ENCODE measurements at regions not wholly inside any gene's neighbourhood (a gene's known extent, or its start where the extent isn't known, plus 50 kb on each side); places are given as distances from the start of the nearest gene placed in this dataset.
"Not testable (repeated sequence)": the region's sequence is repeated elsewhere in the genome, so short reads cannot be mapped to it uniquely, and the experiment has no call there.

- H3K27ac ChIP-seq; DNase-seq (ENCODE audit: low spot score); POLR2A ChIA-PET (ENCODE audit: low non-redundant PET); CTCF ChIA-PET: not testable (repeated sequence)
Observed at GRCh38 chr1:220475608-220476007, 52.3 kb upstream of the MARK1 start.

GRCh38 chr1:220475141-220475540 lies 52.8 kb upstream of the MARK1 start:
- H3K27ac ChIP-seq; DNase-seq (ENCODE audit: low spot score); CTCF ChIA-PET; POLR2A ChIA-PET (ENCODE audit: low non-redundant PET): not testable (repeated sequence)

- no peak for DNase-seq (ENCODE audit: low spot score)
- H3K27ac ChIP-seq = no peak overlapping the region
- POLR2A ChIA-PET (ENCODE audit: low non-redundant PET) = no interaction called here
- no peak for TF ChIP-seq CTCF (conservative IDR thresholded peaks at IDR 0.05; ENCODE audit: low read depth)
- CTCF ChIA-PET = interaction anchor here (0.7 kb wide), 1 partner anchor 40 kb away, joined by 3 read pairs; no protein-coding TSS in a partner anchor
Observed at GRCh38 chr1:220473440-220473839, 54.5 kb upstream of the MARK1 start.

- ChIA-PET POLR2A (ENCODE audit: low non-redundant PET) (no interaction called here), CTCF (interaction anchor here (1.0 kb wide), 1 partner anchor 233 kb away, joined by 3 read pairs; no protein-coding TSS in a partner anchor)
- no peak for TF ChIP-seq CTCF (conservative IDR thresholded peaks at IDR 0.05; ENCODE audit: low read depth)
- no peak for DNase-seq (ENCODE audit: low spot score)
- H3K27ac ChIP-seq = no peak overlapping the region
Observed at GRCh38 chr1:220462752-220463151, 65.2 kb upstream of the MARK1 start.

GRCh38 chr1:220458936-220459335 lies 69.0 kb upstream of the MARK1 start:
- CTCF ChIA-PET = no interaction called here
- DNase-seq (ENCODE audit: low spot score) = no peak
- POLR2A ChIA-PET (ENCODE audit: low non-redundant PET) = no interaction called here
- no peak overlapping the region for H3K27ac ChIP-seq
- TF ChIP-seq CTCF (conservative IDR thresholded peaks at IDR 0.05; ENCODE audit: low read depth) = no peak

GRCh38 chr1:220457957-220458609 lies 69.9 kb upstream of the MARK1 start:
- no peak for DNase-seq (ENCODE audit: low spot score)
- H3K27ac ChIP-seq = no peak overlapping the region
- ChIA-PET CTCF (no interaction called here), POLR2A (ENCODE audit: low non-redundant PET) (no interaction called here)
- TF ChIP-seq CTCF (conservative IDR thresholded peaks at IDR 0.05; ENCODE audit: low read depth) = no peak

GRCh38 chr1:220455559-220455958 lies 72.4 kb upstream of the MARK1 start:
- TF ChIP-seq CTCF (conservative IDR thresholded peaks at IDR 0.05; ENCODE audit: low read depth) = no peak
- CTCF ChIA-PET = no interaction called here
- no peak for DNase-seq (ENCODE audit: low spot score)
- no peak overlapping the region for H3K27ac ChIP-seq
- POLR2A ChIA-PET (ENCODE audit: low non-redundant PET) = no interaction called here
